ENCODE measurements at regions not wholly inside any gene's neighbourhood (a gene's known extent, or its start where the extent isn't known, plus 50 kb on each side); places are given as distances from the start of the nearest gene placed in this dataset.

DNA sequence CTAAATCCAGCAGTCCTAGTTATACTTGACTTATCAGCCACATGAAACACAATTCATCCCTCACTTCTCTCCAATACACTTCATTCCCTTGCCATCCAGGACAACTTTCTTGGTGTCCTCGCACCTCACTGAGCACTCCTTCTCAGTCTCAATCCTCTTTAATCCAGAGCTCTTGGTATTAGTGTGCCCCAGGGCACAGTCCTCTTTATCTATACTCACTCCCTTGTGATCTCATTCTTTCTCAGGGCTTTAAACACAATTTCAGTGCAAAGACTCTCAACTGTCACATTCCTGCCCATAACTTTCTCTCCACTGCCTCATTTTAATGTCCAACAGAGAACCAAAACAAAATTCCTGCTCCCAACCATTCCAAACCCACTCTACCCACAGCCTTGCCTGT lies 60.8 kb upstream of the SPOPL start:
- DNase-seq (ENCODE audit: low spot score) = no peak

GRCh38 chr2:138441916-138442315 lies 59.7 kb upstream of the SPOPL start:
- DNase-seq (ENCODE audit: low spot score) = no peak

DNA sequence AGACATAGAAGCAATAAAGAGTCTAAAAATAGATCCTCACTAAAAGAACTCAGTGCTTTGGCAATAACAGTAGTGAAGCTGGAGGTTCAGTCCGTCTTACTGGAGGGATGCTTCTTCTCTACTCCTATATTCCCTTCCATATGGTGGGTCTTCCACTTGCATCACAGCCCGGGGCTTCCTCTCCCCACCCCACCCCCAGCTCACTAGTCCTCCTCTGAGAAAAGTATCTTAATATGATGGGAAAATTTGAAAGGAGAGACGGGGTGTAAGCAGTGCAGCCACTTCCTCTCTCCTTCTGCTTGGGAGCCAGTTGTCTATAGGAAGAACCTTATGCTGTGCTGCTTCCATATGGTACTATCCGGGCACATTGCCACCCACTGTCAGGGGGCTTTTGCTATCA lies 57.2 kb upstream of the SPOPL start:
- no peak for DNase-seq (ENCODE audit: low spot score)

GRCh38 chr2:138445227-138445626 lies 56.3 kb upstream of the SPOPL start:
- no peak for DNase-seq (ENCODE audit: low spot score)

- DNase-seq (ENCODE audit: low spot score) = no peak
Measured at GRCh38 chr2:138446043-138446442, 55.5 kb upstream of the SPOPL start.

GRCh38 chr2:138447889-138448570 lies 53.5 kb upstream of the SPOPL start:
- DNase-seq (ENCODE audit: low spot score) = no peak
